ENCODE measurements at regions not wholly inside any gene's neighbourhood (a gene's known extent, or its start where the extent isn't known, plus 50 kb on each side); places are given as distances from the start of the nearest gene placed in this dataset.

DNA sequence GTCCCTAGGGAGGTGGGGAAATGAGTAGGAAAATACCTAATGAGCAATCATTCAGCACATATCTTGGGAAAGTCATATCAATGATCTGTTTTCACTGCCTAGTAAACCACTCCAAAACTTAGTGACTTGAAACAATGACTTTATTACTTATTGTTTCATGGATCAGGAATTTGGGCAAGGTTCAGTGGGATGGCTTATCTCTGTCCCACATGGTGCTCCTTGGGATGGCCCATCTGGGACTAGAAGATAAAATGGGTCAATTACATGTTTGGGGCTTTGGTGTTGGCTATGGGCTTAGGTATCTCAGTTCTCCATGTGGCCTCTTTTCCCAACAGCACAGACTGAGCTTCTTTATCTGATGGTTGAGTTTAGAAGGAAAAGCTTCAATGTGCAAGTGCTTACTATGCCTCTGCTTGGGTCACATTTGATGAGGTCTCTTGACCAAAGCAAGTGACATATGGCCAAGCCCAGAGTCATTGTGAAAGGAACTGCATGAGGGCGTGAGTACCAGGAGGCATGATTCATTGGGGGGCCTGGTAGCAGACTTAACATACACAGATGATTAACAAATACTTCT, 218.1 kb upstream of the TNP1 start:
- Histone ChIP-seq H3K4me1 (ENCODE audit: insufficient read depth, low read length) (peaks cover 3% of the 10 kb centered on the region; the same call in 1 of the 2 replicates), H3K36me3 (ENCODE audit: insufficient read depth, low read length) (no peaks in the 10 kb centered on the region), H3K9me3 (ENCODE audit: control insufficient read depth, insufficient read depth, low read length) (no peaks in the 10 kb centered on the region), H3K9ac (ENCODE audit: low read depth, low read length) (no peak overlapping the region)

GRCh38 chr2:217076657-217077232, 216.9 kb upstream of the TNP1 start:
- no peak overlapping the region for H3K9ac ChIP-seq (ENCODE audit: low read depth, low read length)
- peaks cover 3% of the 10 kb centered on the region; the same call in 1 of the 2 replicates for H3K4me1 ChIP-seq (ENCODE audit: insufficient read depth, low read length)
- H3K9me3 ChIP-seq (ENCODE audit: control insufficient read depth, insufficient read depth, low read length), result no peaks in the 10 kb centered on the region

DNA sequence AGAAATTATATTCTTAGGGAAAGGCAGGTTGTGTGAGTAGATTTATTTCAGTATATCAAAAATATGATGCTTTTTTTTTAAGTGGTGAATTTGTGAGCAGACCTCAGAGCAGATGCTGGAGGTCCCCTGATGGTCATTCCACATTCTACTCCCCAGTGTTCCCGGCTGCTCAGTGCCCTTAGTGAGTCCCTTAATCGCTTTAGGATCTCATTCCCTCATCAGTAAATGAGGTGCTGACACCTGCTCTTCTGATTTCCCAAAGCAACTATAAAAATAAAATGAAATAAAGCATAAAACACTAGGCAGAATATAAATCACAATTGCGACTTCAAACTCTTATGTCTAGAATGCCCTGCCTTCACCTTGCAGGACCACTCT, 216.2 kb upstream of the TNP1 start:
- Histone ChIP-seq H3K36me3 (ENCODE audit: insufficient read depth, low read length) (no peaks in the 10 kb centered on the region), H3K9me3 (ENCODE audit: control insufficient read depth, insufficient read depth, low read length) (no peaks in the 10 kb centered on the region), H3K9ac (ENCODE audit: low read depth, low read length) (no peak overlapping the region), H3K4me1 (ENCODE audit: insufficient read depth, low read length) (peaks cover 3% of the 10 kb centered on the region; the same call in 1 of the 2 replicates)

More at GRCh38 chr2:217076657-217077232, 216.9 kb upstream of the TNP1 start:
- H3K36me3 ChIP-seq (ENCODE audit: insufficient read depth, low read length), result no peaks in the 10 kb centered on the region

GRCh38 chr2:217075268-217076057, 215.6 kb upstream of the TNP1 start:
- Histone ChIP-seq H3K9me3 (ENCODE audit: control insufficient read depth, insufficient read depth, low read length) (no peaks in the 10 kb centered on the region), H3K9ac (ENCODE audit: low read depth, low read length) (no peak overlapping the region), H3K4me1 (ENCODE audit: insufficient read depth, low read length) (peaks cover 3% of the 10 kb centered on the region; the same call in 1 of the 2 replicates), H3K36me3 (ENCODE audit: insufficient read depth, low read length) (no peaks in the 10 kb centered on the region)

DNA sequence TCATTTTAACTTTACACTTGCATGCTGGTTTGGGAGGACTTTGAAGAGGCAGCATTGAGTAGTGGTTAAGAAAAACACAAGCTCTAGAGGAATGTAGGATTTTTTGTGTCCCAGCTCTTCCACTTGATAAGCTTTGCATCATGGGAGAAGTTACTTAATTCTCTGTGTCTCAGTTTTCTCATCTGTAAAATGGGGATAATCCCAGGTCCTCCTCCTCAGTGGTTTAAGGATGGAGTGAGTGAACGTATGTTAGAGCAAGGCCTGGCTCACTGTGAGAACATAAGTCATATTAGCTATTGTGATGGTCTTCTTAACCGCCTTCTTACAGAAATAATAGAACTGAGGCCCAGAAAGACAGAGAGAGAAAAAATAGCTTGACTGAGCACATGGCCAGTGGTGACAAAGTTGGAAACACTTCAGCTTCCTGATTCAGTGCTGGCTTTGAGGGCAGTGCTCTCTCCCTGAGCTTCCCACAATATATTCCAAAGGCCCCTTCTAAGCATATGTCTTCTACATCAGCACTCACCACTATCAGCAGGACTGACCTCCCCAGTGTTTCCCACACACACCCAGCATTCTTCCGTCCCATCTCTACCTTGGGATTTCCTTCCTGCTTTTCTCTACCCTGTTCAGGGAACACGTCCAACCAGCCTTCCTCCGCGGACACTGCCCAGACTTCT, 214.9 kb upstream of the TNP1 start:
- peaks cover 3% of the 10 kb centered on the region; the same call in 1 of the 2 replicates for H3K4me1 ChIP-seq (ENCODE audit: insufficient read depth, low read length)
- H3K36me3 ChIP-seq (ENCODE audit: insufficient read depth, low read length), result no peaks in the 10 kb centered on the region
- no peak overlapping the region for H3K9ac ChIP-seq (ENCODE audit: low read depth, low read length)
- no peaks in the 10 kb centered on the region for H3K9me3 ChIP-seq (ENCODE audit: control insufficient read depth, insufficient read depth, low read length)

DNA sequence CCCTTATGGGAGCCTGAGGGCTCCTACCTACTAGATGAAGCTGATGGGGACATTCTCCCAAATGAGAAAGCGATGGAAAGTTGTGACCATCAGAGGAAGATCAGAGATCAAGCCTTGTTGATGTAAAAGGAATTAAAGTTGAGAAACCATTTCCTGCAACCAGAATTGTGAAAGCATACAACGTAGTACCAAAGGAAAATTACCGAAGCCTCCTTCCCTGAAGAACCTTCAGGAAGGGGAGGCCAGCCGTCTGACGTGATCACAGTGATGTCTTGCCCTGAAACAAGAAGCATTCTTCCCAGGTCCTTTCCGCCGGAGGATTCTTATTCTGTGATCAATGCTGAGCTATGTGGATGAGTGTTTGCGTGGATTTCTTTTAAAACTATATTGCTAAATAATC, 211.6 kb upstream of the TNP1 start:
- H3K9ac ChIP-seq (ENCODE audit: low read depth, low read length), result no peak overlapping the region
- H3K4me1 ChIP-seq (ENCODE audit: insufficient read depth, low read length), result peaks cover 3% of the 10 kb centered on the region; the same call in 1 of the 2 replicates
- no peaks in the 10 kb centered on the region for H3K9me3 ChIP-seq (ENCODE audit: control insufficient read depth, insufficient read depth, low read length)
- no peaks in the 10 kb centered on the region for H3K36me3 ChIP-seq (ENCODE audit: insufficient read depth, low read length)

DNA sequence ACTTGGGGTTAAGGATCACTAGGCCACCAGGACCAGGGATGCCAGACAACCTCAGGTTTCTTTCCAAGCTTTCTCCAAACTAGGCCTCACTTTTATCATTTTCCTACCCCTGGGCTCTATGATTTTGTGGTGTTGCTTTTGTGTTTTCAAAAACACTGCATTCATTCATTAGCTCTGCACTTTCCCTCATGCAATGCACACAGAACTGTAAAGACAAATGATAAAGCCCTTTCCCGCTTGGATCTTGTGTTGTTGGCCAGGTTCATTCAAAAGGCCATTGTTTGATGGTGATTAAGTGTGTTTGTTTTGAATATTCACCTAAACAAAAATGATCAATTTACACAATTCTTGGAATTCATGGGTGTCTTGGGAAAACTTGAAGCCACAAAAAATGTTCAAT, 210.7 kb upstream of the TNP1 start:
- H3K4me1 ChIP-seq (ENCODE audit: insufficient read depth, low read length), result peaks cover 3% of the 10 kb centered on the region; the same call in 1 of the 2 replicates
- H3K9ac ChIP-seq (ENCODE audit: low read depth, low read length), result no peak overlapping the region
- H3K36me3 ChIP-seq (ENCODE audit: insufficient read depth, low read length), result no peaks in the 10 kb centered on the region
- no peaks in the 10 kb centered on the region for H3K9me3 ChIP-seq (ENCODE audit: control insufficient read depth, insufficient read depth, low read length)

DNA sequence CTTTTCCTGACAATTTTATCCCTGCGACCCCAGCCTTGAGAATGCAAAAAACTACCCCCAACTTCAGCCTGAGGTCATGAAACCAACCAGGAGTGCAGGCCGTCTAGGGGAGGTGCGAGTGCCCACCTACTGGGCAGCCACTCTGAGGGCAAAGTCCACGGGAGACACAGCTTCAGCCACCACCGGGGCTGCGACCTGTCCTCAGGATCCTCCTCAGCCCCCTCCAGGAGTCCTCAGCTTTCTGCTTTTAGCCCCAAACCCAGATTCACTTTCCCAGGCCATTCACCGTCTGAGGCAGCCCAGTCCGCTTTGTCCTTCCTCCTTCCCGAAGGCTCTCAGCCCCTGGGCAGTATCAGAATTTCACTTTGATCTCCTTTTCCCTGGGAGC, 210.2 kb upstream of the TNP1 start:
- H3K4me1 ChIP-seq (ENCODE audit: insufficient read depth, low read length), result peaks cover 2% of the 10 kb centered on the region
- no peak overlapping the region for H3K9ac ChIP-seq (ENCODE audit: low read depth, low read length)
- H3K36me3 ChIP-seq (ENCODE audit: insufficient read depth, low read length), result no peaks in the 10 kb centered on the region
- H3K9me3 ChIP-seq (ENCODE audit: control insufficient read depth, insufficient read depth, low read length), result no peaks in the 10 kb centered on the region

- Histone ChIP-seq H3K9me3 (ENCODE audit: control insufficient read depth, insufficient read depth, low read length) (no peaks in the 10 kb centered on the region), H3K9ac (ENCODE audit: low read depth, low read length) (no peak overlapping the region), H3K4me1 (ENCODE audit: insufficient read depth, low read length) (peaks cover 5% of the 10 kb centered on the region), H3K36me3 (ENCODE audit: insufficient read depth, low read length) (no peaks in the 10 kb centered on the region)
Observed at GRCh38 chr2:217069263-217070042, 209.6 kb upstream of the TNP1 start.

DNA sequence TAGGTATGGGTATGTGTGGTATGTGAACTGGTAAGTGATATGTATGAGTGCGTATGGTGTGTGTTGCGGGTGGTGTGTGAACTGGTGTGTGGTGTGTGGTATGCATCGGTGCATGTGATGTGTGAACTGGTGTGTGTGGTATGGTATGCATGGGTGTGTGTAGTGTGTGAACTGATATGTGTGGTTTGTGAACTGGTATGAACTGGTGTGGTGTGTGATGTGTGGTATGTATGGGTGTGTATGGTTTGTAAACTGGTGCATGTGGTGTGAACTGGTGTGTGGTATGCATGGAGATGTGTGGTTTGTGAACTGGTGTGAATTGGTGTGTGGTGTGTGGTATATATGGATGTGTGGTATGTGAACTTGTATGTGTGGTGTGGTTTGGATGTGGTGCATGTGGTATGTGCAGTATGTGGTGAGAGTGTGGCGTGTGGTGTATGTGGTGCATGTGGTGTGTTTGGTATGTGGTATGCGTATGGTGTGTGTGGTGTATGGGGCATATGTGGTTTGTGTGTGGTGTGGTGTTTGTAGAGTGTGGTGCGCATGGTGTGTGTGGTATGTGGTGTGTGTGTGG, 208.9 kb upstream of the TNP1 start:
- Histone ChIP-seq H3K4me1 (ENCODE audit: insufficient read depth, low read length) (peaks cover 9% of the 10 kb centered on the region), H3K9me3 (ENCODE audit: control insufficient read depth, insufficient read depth, low read length) (no peaks in the 10 kb centered on the region), H3K9ac (ENCODE audit: low read depth, low read length) (no peak overlapping the region)

DNA sequence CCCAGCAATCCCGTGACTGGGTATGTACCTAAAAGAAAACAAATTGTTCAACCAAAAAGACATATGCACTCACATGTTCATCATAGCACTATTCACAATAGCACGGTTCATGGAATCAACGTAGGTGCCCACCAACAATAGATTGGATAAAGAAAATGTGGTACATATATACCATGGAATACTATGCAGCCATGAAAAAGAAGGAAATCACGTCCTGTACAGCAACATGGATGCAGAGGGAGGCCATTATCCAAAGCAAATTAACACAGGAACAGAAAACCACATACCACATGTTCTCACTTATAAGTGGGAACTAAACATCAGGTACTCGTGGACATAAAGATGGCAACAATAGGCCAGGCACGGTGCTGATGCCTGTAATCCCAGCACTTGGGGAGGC, 207.9 kb upstream of the TNP1 start:
- H3K9me3 ChIP-seq (ENCODE audit: control insufficient read depth, insufficient read depth, low read length), result no peaks in the 10 kb centered on the region
- peaks cover 19% of the 10 kb centered on the region for H3K4me1 ChIP-seq (ENCODE audit: insufficient read depth, low read length)
- H3K9ac ChIP-seq (ENCODE audit: low read depth, low read length), result no peak overlapping the region
- H3K36me3 ChIP-seq (ENCODE audit: insufficient read depth, low read length), result no peaks in the 10 kb centered on the region

More for the DNA sequence above, 208.9 kb upstream of the TNP1 start:
- no peaks in the 10 kb centered on the region for H3K36me3 ChIP-seq (ENCODE audit: insufficient read depth, low read length)

DNA sequence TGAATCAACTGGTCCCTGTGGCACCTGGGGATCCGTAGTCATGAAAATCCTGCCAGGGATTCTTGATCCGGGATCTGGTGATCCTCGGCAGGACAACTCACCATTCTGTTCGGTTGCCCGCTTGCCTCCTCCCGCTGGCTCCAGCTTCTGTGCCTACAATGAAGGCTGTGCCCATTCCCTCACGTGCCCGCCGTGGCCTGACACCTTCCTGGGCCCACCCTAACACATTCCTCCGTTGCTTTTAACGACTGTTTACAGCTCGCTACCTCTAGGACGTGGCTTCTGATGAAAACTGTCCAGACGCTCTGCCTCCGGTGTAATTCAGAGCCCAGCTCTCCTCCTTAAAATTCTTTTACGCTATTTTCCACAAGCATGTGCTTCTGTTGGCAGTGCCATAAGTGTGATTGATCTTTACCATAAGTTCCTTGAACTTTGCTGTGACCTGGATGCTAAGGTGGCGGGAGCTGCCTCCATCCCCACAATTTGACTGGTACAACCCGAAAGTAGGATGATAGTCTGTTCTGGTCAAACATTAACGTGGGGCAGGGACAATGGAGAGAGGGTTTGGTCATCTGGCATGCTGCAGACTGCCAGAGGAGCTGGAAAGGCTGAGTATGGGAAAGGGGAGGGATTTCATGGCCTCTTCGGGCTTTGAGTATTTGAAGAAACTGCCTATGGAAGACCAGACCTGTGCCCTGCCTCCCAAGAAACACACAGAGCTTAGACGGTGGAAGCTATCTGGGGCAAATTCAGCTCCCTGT, 206.8 kb upstream of the TNP1 start:
- Histone ChIP-seq H3K9ac (ENCODE audit: low read depth, low read length) (no peak overlapping the region), H3K36me3 (ENCODE audit: insufficient read depth, low read length) (no peaks in the 10 kb centered on the region), H3K4me1 (ENCODE audit: insufficient read depth, low read length) (peaks cover 21% of the 10 kb centered on the region), H3K9me3 (ENCODE audit: control insufficient read depth, insufficient read depth, low read length) (no peaks in the 10 kb centered on the region)

DNA sequence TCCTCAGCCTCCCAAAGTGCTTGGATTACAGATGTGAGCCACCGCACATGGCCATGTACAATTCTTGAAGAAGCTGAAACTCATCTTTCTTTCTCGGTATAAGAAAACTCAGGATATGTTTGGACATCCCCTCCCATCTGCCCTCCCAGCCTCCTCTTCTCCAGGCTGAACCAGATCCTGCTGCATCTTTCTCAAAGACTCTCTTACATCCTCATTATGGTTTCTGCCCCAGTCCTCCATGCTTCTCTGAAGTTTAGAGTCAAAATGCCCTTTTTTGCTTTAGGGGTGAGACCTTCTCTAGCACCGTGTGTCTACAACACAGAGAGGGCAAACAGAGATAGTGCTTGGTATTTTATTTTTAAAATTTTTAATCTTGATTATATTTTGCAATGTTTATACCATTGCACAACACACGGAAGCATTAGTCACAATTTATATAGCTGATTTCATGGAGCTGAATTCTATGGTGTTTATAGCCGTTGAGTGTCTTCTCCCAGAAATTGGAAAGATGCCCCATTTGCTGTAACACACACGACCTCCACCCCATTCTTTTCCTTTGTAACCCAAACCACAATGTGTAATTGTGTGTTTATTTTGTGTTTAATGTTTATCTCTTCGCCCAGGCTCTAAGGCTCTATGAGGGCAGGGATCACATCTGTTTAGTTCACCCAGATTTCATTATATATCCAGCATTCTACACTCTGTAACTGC, 206.0 kb upstream of the TNP1 start:
- peaks cover 21% of the 10 kb centered on the region for H3K4me1 ChIP-seq (ENCODE audit: insufficient read depth, low read length)
- H3K36me3 ChIP-seq (ENCODE audit: insufficient read depth, low read length), result no peaks in the 10 kb centered on the region
- H3K9me3 ChIP-seq (ENCODE audit: control insufficient read depth, insufficient read depth, low read length), result no peaks in the 10 kb centered on the region
- no peak overlapping the region; the same call in 1 of the 2 replicates for H3K9ac ChIP-seq (ENCODE audit: low read depth, low read length)
